ENCODE measurements at regions not wholly inside any gene's neighbourhood (a gene's known extent, or its start where the extent isn't known, plus 50 kb on each side); places are given as distances from the start of the nearest gene placed in this dataset.
"Not testable (repeated sequence)": the region's sequence is repeated elsewhere in the genome, so short reads cannot be mapped to it uniquely, and the experiment has no call there.

DNA sequence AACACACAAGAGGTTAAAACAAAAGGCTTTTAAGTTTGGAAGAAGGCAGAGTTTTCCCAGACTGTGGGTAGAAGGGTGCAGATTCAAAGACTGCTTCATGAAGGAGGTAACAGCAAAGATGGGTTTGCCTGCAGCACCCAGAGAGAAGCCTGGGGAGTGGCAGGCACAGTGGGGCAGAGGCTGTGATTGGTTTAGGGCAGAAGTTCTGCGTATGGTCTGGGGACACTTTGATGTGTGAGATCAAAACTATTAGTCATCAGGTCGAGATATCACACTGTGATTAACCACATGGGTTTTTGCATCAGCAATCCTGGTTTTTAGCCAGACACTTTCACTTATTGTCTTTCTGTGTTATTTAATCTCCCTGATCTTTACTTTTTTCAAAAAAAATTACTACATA lies 188.8 kb upstream of the GLRA1 start:
- no peak for DNase-seq (ENCODE audit: insufficient read length, low spot score)
- FAIRE-seq, result no peak
- TF ChIP-seq SPI1 (IDR thresholded peaks at IDR 0.05; ENCODE audit: low read depth, low read length) (no peak), POLR2A (IDR thresholded peaks at IDR 0.05; ENCODE audit: low read depth, low read length) (no peak)

GRCh38 chr5:152107220-152107619 lies 182.6 kb upstream of the GLRA1 start:
- DNase-seq (ENCODE audit: insufficient read length, low spot score) (no peak), FAIRE-seq (no peak)

GRCh38 chr5:152106571-152106970 lies 181.9 kb upstream of the GLRA1 start:
- FAIRE-seq (no peak), DNase-seq (ENCODE audit: insufficient read length, low spot score) (no peak)
- TF ChIP-seq POLR2A (IDR thresholded peaks at IDR 0.05; ENCODE audit: low read depth, low read length) (no peak), PAX5 (IDR thresholded peaks at IDR 0.05; ENCODE audit: insufficient read depth, low read length, severe bottlenecking) (no peak), SPI1 (IDR thresholded peaks at IDR 0.05; ENCODE audit: low read depth, low read length) (no peak), POU2F2 (IDR thresholded peaks at IDR 0.05; ENCODE audit: low read depth, low read length) (no peak), TAF1 (IDR thresholded peaks at IDR 0.05; ENCODE audit: low read depth, low read length) (no peak), POLR2AphosphoS5 (IDR thresholded peaks at IDR 0.05; ENCODE audit: low read depth, low read length) (no peak)

More at GRCh38 chr5:152107220-152107619, 182.6 kb upstream of the GLRA1 start:
- no peak for TF ChIP-seq POU2F2 (IDR thresholded peaks at IDR 0.05; ENCODE audit: low read depth, low read length)
- TF ChIP-seq POLR2A (IDR thresholded peaks at IDR 0.05; ENCODE audit: low read depth, low read length), result no peak
- TF ChIP-seq SPI1 (IDR thresholded peaks at IDR 0.05; ENCODE audit: low read depth, low read length), result no peak
- no peak for TF ChIP-seq TAF1 (IDR thresholded peaks at IDR 0.05; ENCODE audit: low read depth, low read length)
- no peak for TF ChIP-seq POLR2AphosphoS5 (IDR thresholded peaks at IDR 0.05; ENCODE audit: low read depth, low read length)
- TF ChIP-seq PAX5 (IDR thresholded peaks at IDR 0.05; ENCODE audit: insufficient read depth, low read length, severe bottlenecking), result no peak

- TF ChIP-seq SPI1 (IDR thresholded peaks at IDR 0.05; ENCODE audit: low read depth, low read length), result no peak
- no peak for TF ChIP-seq POLR2A (IDR thresholded peaks at IDR 0.05; ENCODE audit: low read depth, low read length)
- TF ChIP-seq PAX5 (IDR thresholded peaks at IDR 0.05; ENCODE audit: insufficient read depth, low read length, severe bottlenecking), result no peak
- TF ChIP-seq POU2F2 (IDR thresholded peaks at IDR 0.05; ENCODE audit: low read depth, low read length), result no peak
- no peak for TF ChIP-seq TAF1 (IDR thresholded peaks at IDR 0.05; ENCODE audit: low read depth, low read length)
- no peak for TF ChIP-seq POLR2AphosphoS5 (IDR thresholded peaks at IDR 0.05; ENCODE audit: low read depth, low read length)
- FAIRE-seq, result no peak
- no peak for DNase-seq (ENCODE audit: insufficient read length, low spot score)
Measured at GRCh38 chr5:152105085-152105484, 180.4 kb upstream of the GLRA1 start.

DNA sequence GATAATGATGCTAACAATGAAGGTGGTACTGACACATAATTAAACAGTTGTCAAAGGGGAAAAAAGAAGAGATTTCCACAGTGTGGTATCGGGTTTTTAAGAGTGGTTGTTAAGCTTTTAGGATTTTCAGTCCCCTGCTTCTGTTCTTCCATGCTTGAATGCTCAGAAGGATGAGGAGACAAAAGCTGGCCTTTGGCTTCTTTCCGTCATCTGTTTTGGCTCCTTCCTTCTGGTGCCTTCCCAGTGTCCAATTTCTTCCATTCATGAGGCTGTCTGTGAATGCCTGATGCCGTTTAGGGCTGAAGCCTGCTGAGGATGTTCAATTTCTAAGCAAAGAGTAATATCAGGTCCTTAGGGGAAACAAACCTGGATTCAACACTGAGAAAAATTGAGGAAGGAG lies 179.6 kb upstream of the GLRA1 start:
- FAIRE-seq, result no peak
- TF ChIP-seq SPI1 (IDR thresholded peaks at IDR 0.05; ENCODE audit: low read depth, low read length), result no peak
- TF ChIP-seq POLR2A (IDR thresholded peaks at IDR 0.05; ENCODE audit: low read depth, low read length), result no peak
- no peak for TF ChIP-seq POLR2AphosphoS5 (IDR thresholded peaks at IDR 0.05; ENCODE audit: low read depth, low read length)
- TF ChIP-seq POU2F2 (IDR thresholded peaks at IDR 0.05; ENCODE audit: low read depth, low read length), result no peak
- TF ChIP-seq PAX5 (IDR thresholded peaks at IDR 0.05; ENCODE audit: insufficient read depth, low read length, severe bottlenecking), result no peak
- no peak for TF ChIP-seq TAF1 (IDR thresholded peaks at IDR 0.05; ENCODE audit: low read depth, low read length)
- DNase-seq (ENCODE audit: insufficient read length, low spot score), result no peak

GRCh38 chr5:152102908-152103307 lies 178.3 kb upstream of the GLRA1 start:
- not testable (repeated sequence) for FAIRE-seq; DNase-seq (ENCODE audit: insufficient read length, low spot score)

GRCh38 chr5:152102057-152102456 lies 177.4 kb upstream of the GLRA1 start:
- FAIRE-seq (no peak), DNase-seq (ENCODE audit: insufficient read length, low spot score) (no peak)
- TF ChIP-seq PAX5 (IDR thresholded peaks at IDR 0.05; ENCODE audit: insufficient read depth, low read length, severe bottlenecking), result no peak
- no peak for TF ChIP-seq POLR2AphosphoS5 (IDR thresholded peaks at IDR 0.05; ENCODE audit: low read depth, low read length)
- TF ChIP-seq TAF1 (IDR thresholded peaks at IDR 0.05; ENCODE audit: low read depth, low read length), result no peak
- TF ChIP-seq SPI1 (IDR thresholded peaks at IDR 0.05; ENCODE audit: low read depth, low read length), result no peak
- no peak for TF ChIP-seq POU2F2 (IDR thresholded peaks at IDR 0.05; ENCODE audit: low read depth, low read length)

- FAIRE-seq, result no peak
- no peak for DNase-seq (ENCODE audit: insufficient read length, low spot score)
- no peak for TF ChIP-seq POU2F2 (IDR thresholded peaks at IDR 0.05; ENCODE audit: low read depth, low read length)
- no peak for TF ChIP-seq SPI1 (IDR thresholded peaks at IDR 0.05; ENCODE audit: low read depth, low read length)
- TF ChIP-seq POLR2AphosphoS5 (IDR thresholded peaks at IDR 0.05; ENCODE audit: low read depth, low read length), result no peak
- TF ChIP-seq TAF1 (IDR thresholded peaks at IDR 0.05; ENCODE audit: low read depth, low read length), result no peak
Measured at GRCh38 chr5:152100462-152100861, 175.8 kb upstream of the GLRA1 start.

DNA sequence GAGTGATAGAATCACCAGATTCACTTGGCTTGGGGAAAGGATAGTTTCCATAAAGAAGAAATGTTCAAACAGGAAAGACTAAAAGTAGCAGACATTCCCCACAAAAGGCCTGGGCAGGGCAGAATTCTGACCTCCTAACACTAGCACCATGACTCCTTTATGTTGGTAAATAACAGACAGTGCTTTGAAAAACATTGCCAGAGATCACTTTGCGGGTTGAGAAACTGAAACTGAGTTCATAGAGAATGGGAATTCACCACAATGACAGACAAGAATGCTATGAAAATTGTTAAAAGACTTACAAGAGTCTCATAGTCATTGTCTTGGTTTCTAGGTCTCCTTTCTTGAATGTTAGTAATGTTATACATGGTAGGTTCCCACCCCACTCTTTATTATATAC lies 172.5 kb upstream of the GLRA1 start:
- TF ChIP-seq TAF1 (IDR thresholded peaks at IDR 0.05; ENCODE audit: low read depth, low read length) (no peak), POU2F2 (IDR thresholded peaks at IDR 0.05; ENCODE audit: low read depth, low read length) (no peak), PAX5 (IDR thresholded peaks at IDR 0.05; ENCODE audit: insufficient read depth, low read length, severe bottlenecking) (no peak), SPI1 (IDR thresholded peaks at IDR 0.05; ENCODE audit: low read depth, low read length) (no peak), POLR2AphosphoS5 (IDR thresholded peaks at IDR 0.05; ENCODE audit: low read depth, low read length) (no peak), POLR2A (IDR thresholded peaks at IDR 0.05; ENCODE audit: low read depth, low read length) (no peak)
- FAIRE-seq, result no peak

DNA sequence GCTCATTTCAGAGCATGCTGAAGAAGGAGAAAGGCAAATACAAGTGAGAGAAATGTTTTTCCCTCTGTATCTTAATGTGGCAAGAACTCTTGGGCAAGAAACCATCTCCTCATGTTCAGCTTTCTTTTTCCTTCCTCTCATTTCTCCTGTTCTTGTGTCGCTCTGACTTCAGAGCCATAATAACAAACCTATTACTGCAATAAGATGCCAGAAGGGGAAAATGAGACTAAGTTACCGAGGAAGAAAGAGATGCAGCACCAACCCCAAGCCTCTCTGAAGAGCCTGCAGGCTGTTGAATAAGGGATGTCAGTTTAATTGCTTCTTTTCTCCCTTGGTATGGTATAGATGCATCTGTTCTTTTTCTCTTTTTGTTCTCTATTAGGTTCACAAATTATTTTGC lies 170.1 kb upstream of the GLRA1 start:
- DNase-seq (ENCODE audit: insufficient read length, low spot score), result no peak
- no peak for FAIRE-seq
- TF ChIP-seq PAX5 (IDR thresholded peaks at IDR 0.05; ENCODE audit: insufficient read depth, low read length, severe bottlenecking) (no peak), TAF1 (IDR thresholded peaks at IDR 0.05; ENCODE audit: low read depth, low read length) (no peak), POU2F2 (IDR thresholded peaks at IDR 0.05; ENCODE audit: low read depth, low read length) (no peak), SPI1 (IDR thresholded peaks at IDR 0.05; ENCODE audit: low read depth, low read length) (no peak), POLR2A (IDR thresholded peaks at IDR 0.05; ENCODE audit: low read depth, low read length) (no peak), POLR2AphosphoS5 (IDR thresholded peaks at IDR 0.05; ENCODE audit: low read depth, low read length) (no peak)

More for the DNA sequence above, 172.5 kb upstream of the GLRA1 start:
- DNase-seq (ENCODE audit: insufficient read length, low spot score), result peak; percentile 4

GRCh38 chr5:152094060-152094459 lies 169.4 kb upstream of the GLRA1 start:
- FAIRE-seq (no peak), DNase-seq (ENCODE audit: insufficient read length, low spot score) (no peak)
- no peak for TF ChIP-seq POLR2AphosphoS5 (IDR thresholded peaks at IDR 0.05; ENCODE audit: low read depth, low read length)
- TF ChIP-seq TAF1 (IDR thresholded peaks at IDR 0.05; ENCODE audit: low read depth, low read length), result no peak
- no peak for TF ChIP-seq POU2F2 (IDR thresholded peaks at IDR 0.05; ENCODE audit: low read depth, low read length)
- TF ChIP-seq PAX5 (IDR thresholded peaks at IDR 0.05; ENCODE audit: insufficient read depth, low read length, severe bottlenecking), result no peak
- no peak for TF ChIP-seq SPI1 (IDR thresholded peaks at IDR 0.05; ENCODE audit: low read depth, low read length)
- no peak for TF ChIP-seq POLR2A (IDR thresholded peaks at IDR 0.05; ENCODE audit: low read depth, low read length)
